ENCODE measurements at regions not wholly inside any gene's neighbourhood (a gene's known extent, or its start where the extent isn't known, plus 50 kb on each side); places are given as distances from the start of the nearest gene placed in this dataset.

DNA sequence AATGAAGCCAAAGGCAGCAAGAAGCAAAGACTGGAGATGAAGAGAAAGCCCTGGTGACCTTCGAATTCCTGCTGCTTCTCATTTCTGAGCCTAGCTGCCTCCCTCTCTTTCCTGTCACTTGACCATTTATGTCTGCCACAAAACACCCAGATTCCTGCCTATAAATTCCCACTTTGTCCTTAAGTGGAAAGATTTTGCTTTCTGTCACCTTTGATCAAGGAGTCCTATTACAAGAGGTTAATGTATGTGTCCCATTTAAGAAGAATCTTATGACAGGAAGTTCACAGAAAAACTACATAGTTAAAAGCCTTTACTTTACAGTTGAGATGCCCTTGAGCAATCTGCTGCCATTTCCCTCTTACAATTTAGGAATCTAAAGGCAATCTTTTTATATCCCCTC, 155.7 kb downstream of the GALC start:
- TF ChIP-seq EZH2 (IDR thresholded peaks at IDR 0.05; ENCODE audit: borderline replicate concordance, low read depth, low read length, poor library complexity, severe bottlenecking) (no peak), CTCF (conservative IDR thresholded peaks at IDR 0.05; ENCODE audit: low read depth, low read length) (no peak)
